MM.1S (cell line): ENCODE measurements at regions not wholly inside any gene's neighbourhood (a gene's known extent, or its start where the extent isn't known, plus 50 kb on each side); places are given as distances from the start of the nearest gene placed in this dataset.

Source experiments
- DNase-seq: peaks from one replicate; pipeline ENCODE4 v3.0.0-alpha.2; 2015
- H2AFZ ChIP-seq: fragments of 300-600 bp; sonication (generic); 2 replicates; pipeline ENCODE4 v1.6.0; 2016; ENCODE audit warnings: antibody characterized with exemption, low read length
- H3F3A ChIP-seq: fragments of 300-600 bp; sonication (generic); 2 replicates; pipeline ENCODE4 v1.6.1; 2016; ENCODE audit warnings: mild to moderate bottlenecking, antibody characterized with exemption, low read length, moderate library complexity, mixed read lengths; ENCODE audit not compliant: insufficient read depth
- H3K27ac ChIP-seq: fragments of 300-600 bp; sonication (generic); 2 replicates; pipeline ENCODE4 v1.5.1; 2016; ENCODE audit warnings: mild to moderate bottlenecking, low read length
- H3K27me3 ChIP-seq: fragments of 300-600 bp; sonication (generic); replicated peaks from 2 replicates; pipeline ENCODE4 v1.6.0; 2016; ENCODE audit warnings: low read length; ENCODE audit not compliant: insufficient read depth
- H3K36me3 ChIP-seq: fragments of 300-600 bp; sonication (generic); replicated peaks from 2 replicates; pipeline ENCODE4 v1.6.1; 2016; ENCODE audit warnings: mild to moderate bottlenecking, low read length, mixed read lengths; ENCODE audit not compliant: insufficient read depth
- H3K4me1 ChIP-seq: fragments of 300-600 bp; sonication (generic); 2 replicates; pipeline ENCODE4 v1.6.1; 2016; ENCODE audit warnings: low read length, mixed read lengths
- H3K4me2 ChIP-seq: fragments of 300-600 bp; sonication (generic); 2 replicates; pipeline ENCODE4 v1.6.0; 2016; ENCODE audit warnings: low read depth, low read length
- H3K4me3 ChIP-seq: fragments of 300-600 bp; sonication (generic); 2 replicates; pipeline ENCODE4 v1.5.1; 2016; ENCODE audit warnings: low read length, mixed read lengths
- H3K79me2 ChIP-seq: fragments of 300-600 bp; sonication (generic); 2 replicates; pipeline ENCODE4 v1.6.1; 2016; ENCODE audit warnings: mixed run types, low read length, mixed read lengths
- H3K9ac ChIP-seq: fragments of 300-600 bp; sonication (generic); 2 replicates; pipeline ENCODE4 v1.6.1; 2016; ENCODE audit warnings: low read length, mixed read lengths
- H3K9me2 ChIP-seq: fragments of 300-600 bp; sonication (generic); replicated peaks from 2 replicates; pipeline ENCODE4 v1.6.1; 2016; ENCODE audit warnings: mild to moderate bottlenecking, low read length, mixed read lengths; ENCODE audit not compliant: insufficient read depth
- H3K9me3 ChIP-seq: fragments of 300-600 bp; sonication (generic); replicated peaks from 2 replicates; pipeline ENCODE4 v1.6.1; 2016; ENCODE audit warnings: mild to moderate bottlenecking, low read length, mixed read lengths; ENCODE audit not compliant: insufficient read depth
- H4K20me1 ChIP-seq: fragments of 300-600 bp; sonication (generic); 2 replicates; pipeline ENCODE4 v1.6.1; 2016; ENCODE audit warnings: mild to moderate bottlenecking, low read length, moderate library complexity, mixed read lengths; ENCODE audit not compliant: insufficient read depth
- CTCF ChIP-seq: fragments of 300-600 bp; sonication (generic); IDR thresholded peaks from 2 replicates; pipeline ENCODE4 v1.5.1; 2016; ENCODE audit warnings: antibody characterized with exemption, low read length, mixed read lengths
- EZH2 ChIP-seq: fragments of 300-600 bp; sonication (generic); optimal IDR thresholded peaks from 2 replicates; pipeline ENCODE3; 2017; ENCODE audit warnings: low read depth, mild to moderate bottlenecking, antibody characterized with exemption, low read length, mixed read lengths
- EZH2phosphoT487 ChIP-seq: fragments of 300-600 bp; sonication (generic); IDR thresholded peaks from 2 replicates; pipeline ENCODE4 v1.6.1; 2018; ENCODE audit warnings: antibody characterized with exemption, low read length

GRCh38 chr5:111673891-111674626 is 82.9 kb downstream of the NREP start:
- H3K9ac ChIP-seq: no peak overlapping the region
- no peaks in the 10 kb centered on the region for H3K79me2 ChIP-seq
- H3K27ac ChIP-seq: no peak overlapping the region
- H3K27me3 ChIP-seq: no peaks in the 10 kb centered on the region
- no peaks in the 10 kb centered on the region for H3K4me1 ChIP-seq
- no peak overlapping the region for H2AFZ ChIP-seq
- no peaks in the 10 kb centered on the region for H4K20me1 ChIP-seq
- H3K9me3 ChIP-seq: no peaks in the 10 kb centered on the region
- DNase-seq: no peak
- H3F3A ChIP-seq: no peaks in the 10 kb centered on the region
- no peak for TF ChIP-seq EZH2phosphoT487
- no peak for TF ChIP-seq CTCF
- no peaks in the 10 kb centered on the region for H3K36me3 ChIP-seq
- H3K9me2 ChIP-seq: no peaks in the 10 kb centered on the region
- no peak overlapping the region for H3K4me3 ChIP-seq
- H3K4me2 ChIP-seq: no peak overlapping the region

GRCh38 chr5:111672099-111672498 is 84.9 kb downstream of the NREP start:
- Histone ChIP-seq H3K27me3 (no peaks in the 10 kb centered on the region), H3K4me2 (no peak overlapping the region), H4K20me1 (no peaks in the 10 kb centered on the region), H3K36me3 (no peaks in the 10 kb centered on the region), H3K4me3 (no peak overlapping the region), H3K4me1 (peaks cover 6% of the 10 kb centered on the region; the same call in 1 of the 2 replicates), H2AFZ (no peak overlapping the region), H3F3A (no peaks in the 10 kb centered on the region), H3K79me2 (no peaks in the 10 kb centered on the region), H3K9me3 (no peaks in the 10 kb centered on the region), H3K9me2 (no peaks in the 10 kb centered on the region), H3K27ac (no peak overlapping the region), H3K9ac (no peak overlapping the region)
- no peak for TF ChIP-seq CTCF
- TF ChIP-seq EZH2: no peak
- no peak for TF ChIP-seq EZH2phosphoT487
- DNase-seq: no peak

- TF ChIP-seq EZH2: no peak
- no peak for TF ChIP-seq CTCF
- no peak for TF ChIP-seq EZH2phosphoT487
- peaks cover 6% of the 10 kb centered on the region; the same call in 1 of the 2 replicates for H3K4me1 ChIP-seq
- no peak overlapping the region for H3K4me2 ChIP-seq
- no peak overlapping the region for H3K4me3 ChIP-seq
- no peak overlapping the region for H3K9ac ChIP-seq
- no peaks in the 10 kb centered on the region for H3F3A ChIP-seq
- H3K27ac ChIP-seq: no peak overlapping the region
- H3K9me3 ChIP-seq: no peaks in the 10 kb centered on the region
- no peaks in the 10 kb centered on the region for H3K9me2 ChIP-seq
- no peaks in the 10 kb centered on the region for H3K79me2 ChIP-seq
- H3K27me3 ChIP-seq: no peaks in the 10 kb centered on the region
- no peaks in the 10 kb centered on the region for H4K20me1 ChIP-seq
- H2AFZ ChIP-seq: no peak overlapping the region
- no peaks in the 10 kb centered on the region for H3K36me3 ChIP-seq
- DNase-seq: no peak
Measured at GRCh38 chr5:111670826-111671492, 86.0 kb downstream of the NREP start.
